ENCODE measurements at regions not wholly inside any gene's neighbourhood (a gene's known extent, or its start where the extent isn't known, plus 50 kb on each side); places are given as distances from the start of the nearest gene placed in this dataset.
"Not testable (repeated sequence)": the region's sequence is repeated elsewhere in the genome, so short reads cannot be mapped to it uniquely, and the experiment has no call there.

DNA sequence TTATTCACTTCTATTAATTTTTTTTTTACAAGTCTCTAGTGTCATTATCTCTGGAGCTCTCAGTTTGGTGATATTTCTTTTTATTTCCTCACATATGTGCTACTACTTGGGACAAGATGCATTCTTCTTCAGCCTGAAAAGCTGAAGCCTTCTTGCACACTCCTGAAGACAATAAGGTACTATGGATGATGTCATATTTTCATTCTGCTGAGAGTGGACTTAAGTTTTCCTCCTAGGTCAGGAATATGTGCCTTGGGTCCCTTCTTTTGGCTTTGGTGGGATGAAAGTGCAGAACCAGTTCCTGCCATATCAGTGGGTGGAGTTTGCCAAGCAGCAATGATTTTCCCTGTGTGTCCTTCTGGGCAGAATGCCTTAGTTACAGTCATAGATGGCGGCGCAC is 188.7 kb upstream of the EYA4 start:
- no peak for DNase-seq (ENCODE audit: low spot score)

DNA sequence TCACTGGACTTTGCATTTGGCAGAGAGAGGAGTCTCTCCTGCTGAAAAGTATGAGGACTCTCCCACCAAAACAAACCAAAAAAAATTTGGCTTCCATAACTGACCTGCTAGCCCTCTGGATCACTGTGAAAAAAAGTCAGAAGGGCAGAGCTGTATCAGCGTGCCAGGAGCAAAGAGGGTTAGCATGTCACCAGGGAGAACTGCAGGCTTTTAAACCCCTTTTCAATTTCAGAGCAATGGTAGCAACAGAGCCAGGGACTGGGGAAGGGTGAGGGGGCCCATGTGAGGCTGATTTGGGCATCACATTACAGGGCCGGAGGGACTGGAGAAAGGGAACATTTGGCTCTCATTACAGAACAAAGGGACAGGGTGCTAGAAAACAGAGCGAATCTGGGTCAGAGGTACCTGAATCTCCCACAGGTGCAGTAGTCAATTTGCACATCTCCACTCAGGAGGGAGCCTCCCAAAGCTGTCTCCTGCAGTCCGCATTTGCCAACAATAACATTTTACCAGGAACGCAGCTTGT is 185.7 kb upstream of the EYA4 start:
- DNase-seq (ENCODE audit: low spot score): no peak

DNA sequence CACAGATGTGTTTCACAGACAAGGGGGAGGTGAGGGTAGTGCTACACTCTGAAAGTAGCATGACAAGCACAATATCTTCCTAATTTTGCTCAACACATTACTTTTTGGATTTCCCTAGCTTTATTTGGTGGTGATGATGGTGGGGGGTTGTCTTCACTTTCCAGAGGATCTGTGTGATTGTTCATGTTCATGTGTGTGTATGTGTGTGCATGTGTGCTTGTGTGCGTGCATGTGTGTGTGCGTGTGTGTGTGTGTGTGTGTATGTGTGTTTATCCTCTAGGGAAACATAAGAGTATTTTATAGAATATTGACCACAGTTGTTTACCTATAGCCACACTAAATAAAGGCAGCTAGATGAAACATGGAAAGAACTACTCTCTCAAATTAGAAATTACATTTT is 183.8 kb upstream of the EYA4 start:
- no peak for DNase-seq (ENCODE audit: low spot score)

DNA sequence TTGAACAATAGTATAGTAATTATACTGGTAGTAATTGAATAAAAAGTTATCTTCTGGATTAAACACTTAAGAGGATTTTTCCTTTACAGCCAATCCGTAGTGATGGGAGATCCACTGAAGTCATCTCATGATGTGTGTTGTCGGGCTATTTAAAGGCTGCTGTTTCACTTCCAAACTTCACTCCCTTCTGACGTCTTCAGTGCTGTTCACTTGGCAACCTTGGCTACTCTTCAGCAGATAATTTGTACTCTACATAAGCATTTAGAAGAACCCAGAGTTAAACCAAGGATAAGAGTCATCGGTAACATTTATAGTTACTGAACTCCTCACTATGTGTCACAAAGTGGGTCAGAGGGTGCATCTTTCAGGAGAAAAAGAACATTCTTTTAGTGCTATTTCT is 179.1 kb upstream of the EYA4 start:
- no peak for DNase-seq (ENCODE audit: low spot score)

DNA sequence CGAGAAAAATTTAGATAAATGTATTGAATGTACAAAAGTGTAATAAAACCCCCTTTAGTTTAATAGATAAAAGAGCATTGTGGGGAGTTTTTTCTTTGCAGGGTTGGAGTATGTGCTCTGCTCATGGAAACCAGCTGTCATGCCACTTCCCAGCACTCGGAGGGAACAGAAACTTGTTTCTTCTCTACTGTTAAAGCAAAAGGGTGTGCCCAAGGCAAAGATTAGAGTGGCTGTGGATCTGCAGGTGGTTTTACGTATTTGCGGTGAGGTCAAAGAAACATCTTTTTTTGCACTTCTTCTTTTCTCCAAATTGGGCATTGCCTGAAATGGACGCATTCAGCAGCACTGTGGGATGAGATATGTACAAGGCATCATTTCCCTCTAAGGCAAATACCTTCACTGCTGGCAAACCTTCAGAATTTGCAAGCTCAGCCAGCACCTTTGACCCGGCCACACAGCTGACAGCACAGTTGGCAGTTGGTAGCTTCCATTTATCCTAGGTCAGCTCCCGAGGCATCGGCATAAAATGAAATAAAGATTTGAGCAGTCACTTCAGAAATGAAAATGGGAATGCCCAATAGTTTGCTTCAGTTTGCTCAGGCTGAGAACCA is 178.4 kb upstream of the EYA4 start:
- no peak for DNase-seq (ENCODE audit: low spot score)

DNA sequence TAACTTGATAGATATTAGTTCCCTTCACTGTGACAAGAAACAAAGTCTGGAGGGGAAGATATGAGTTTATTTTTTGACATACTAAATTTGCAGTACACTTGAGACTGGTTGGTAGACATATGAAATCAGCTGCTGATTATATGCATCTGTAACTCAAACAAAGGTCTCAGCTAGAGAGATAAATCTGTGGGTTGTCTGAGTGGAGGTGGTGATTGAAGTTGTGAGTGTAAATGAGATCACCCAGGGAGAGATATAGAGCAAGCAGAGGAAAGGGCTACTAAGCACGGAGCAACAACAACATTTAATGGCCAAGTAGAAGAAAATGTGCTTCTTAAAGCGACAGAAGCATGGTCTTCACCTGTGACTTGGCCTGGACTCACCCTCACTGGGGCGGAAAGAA is 173.2 kb upstream of the EYA4 start:
- DNase-seq (ENCODE audit: low spot score): no peak

DNA sequence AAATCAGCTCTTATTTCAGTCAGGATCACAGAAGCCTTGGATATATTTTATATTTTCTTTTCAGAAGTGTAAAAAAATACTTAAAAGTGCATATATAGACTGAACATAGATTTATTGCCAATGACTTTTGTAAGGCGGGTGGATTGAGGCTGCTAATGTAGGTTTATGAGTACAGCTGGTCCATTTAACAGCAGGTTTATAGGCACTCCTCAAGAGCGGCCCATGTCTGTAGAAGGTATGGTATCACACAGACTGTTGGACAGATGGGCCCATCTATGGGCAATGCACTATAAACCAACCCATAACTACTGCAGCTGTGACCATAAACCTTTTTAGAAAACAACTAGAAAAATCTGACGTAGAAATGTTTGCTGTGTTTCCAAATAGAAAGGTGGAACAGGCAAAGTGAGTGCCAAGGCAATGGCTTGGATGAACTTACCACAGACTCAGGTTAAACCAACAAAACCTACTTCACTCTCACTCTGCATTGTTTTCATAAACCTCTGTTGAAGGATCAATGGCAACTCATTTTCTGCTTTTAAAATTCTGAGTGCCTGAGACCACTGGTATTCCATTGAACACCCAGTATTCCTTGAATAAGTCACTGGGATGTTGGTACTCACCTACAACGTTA is 170.6 kb upstream of the EYA4 start:
- no peak for DNase-seq (ENCODE audit: low spot score)

DNA sequence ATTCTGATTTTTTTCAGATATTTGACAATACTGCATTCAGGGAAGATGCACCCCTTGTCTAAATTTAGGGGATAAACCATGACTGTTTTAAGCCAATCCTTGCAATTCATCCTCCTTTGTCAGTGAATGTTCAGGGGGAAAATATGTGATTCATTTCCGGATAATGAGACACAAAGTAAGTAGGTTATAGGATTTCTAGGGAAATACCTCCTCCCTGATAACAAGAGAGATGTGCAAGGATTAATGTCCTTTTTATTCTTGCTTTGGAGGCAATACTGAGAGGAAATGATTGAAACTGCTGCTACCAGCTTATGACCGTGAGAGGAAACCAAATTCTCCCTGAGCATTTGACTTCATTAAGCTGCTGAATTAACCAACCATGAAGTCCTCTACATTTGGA is 161.3 kb upstream of the EYA4 start:
- no peak for DNase-seq (ENCODE audit: low spot score)

DNA sequence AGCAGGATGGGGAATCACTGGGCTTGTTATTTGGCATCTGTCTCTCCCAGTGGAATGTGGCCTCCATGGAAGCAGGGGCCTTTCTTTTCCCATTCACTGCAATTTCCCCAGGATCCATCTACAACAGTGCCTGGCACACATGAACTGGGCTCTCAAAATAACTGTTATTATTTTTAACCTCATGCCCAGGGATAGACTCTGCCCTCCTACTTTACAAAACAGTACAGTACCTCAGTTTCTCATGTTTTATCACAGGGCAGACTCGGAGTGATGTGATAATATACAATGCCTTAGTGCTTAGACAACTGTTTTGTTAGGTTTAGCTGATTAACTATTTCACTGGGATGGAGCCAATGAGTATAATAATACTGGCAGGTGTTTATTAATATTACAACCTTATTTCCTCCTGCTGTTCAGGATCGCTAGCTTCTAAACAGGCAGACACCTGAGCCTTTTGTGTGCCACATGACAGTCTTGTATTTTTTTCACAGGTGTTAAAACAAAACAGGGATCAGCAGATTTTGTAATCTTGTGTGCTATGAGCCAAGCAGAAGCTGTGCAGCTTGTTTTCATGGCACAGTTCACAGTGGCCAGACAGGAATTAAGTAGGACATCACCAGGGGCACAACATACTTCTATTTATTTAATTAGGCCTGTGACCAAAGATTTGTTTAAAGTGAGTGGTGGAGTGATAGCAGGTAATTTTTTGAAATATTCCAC is 157.7 kb upstream of the EYA4 start:
- DNase-seq (ENCODE audit: low spot score): no peak

DNA sequence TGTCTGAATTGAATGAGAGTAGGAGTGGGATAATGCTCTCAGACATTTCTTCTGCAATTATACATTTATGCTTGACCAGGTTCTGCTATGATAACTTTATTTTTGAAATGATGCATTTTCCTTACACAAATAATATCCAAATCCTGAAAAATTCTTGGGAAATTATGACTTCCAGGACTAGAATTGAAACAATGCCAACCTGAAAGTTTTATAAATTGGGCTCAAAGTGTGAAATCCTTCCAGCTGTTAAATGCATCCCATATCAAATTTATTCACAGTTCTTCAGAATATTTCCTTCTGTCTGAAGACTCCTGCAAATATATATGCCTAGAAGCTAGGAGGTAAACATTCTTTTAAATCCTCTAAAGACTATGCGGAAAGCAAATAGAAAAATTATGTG is 155.7 kb upstream of the EYA4 start:
- DNase-seq (ENCODE audit: low spot score): no peak

DNA sequence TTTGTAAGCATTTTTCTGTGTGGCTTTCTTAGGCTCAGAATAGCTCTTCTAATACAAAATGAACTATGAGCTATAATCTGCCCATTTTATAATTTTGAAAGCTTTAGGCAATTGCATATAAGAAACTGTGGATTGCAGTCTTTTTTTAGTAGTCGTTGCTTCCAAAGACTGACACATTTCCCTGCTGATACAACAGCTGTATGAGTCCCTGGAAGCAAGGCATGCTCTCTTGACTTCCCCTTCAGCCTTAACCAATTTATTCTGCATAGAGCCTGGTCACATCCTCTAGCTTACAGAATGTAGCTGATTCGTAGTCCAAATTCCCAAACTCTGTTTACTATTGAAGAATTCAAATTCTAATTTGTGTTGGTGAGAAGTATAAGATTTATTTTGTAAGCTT is 155.3 kb upstream of the EYA4 start:
- DNase-seq (ENCODE audit: low spot score): no peak

DNA sequence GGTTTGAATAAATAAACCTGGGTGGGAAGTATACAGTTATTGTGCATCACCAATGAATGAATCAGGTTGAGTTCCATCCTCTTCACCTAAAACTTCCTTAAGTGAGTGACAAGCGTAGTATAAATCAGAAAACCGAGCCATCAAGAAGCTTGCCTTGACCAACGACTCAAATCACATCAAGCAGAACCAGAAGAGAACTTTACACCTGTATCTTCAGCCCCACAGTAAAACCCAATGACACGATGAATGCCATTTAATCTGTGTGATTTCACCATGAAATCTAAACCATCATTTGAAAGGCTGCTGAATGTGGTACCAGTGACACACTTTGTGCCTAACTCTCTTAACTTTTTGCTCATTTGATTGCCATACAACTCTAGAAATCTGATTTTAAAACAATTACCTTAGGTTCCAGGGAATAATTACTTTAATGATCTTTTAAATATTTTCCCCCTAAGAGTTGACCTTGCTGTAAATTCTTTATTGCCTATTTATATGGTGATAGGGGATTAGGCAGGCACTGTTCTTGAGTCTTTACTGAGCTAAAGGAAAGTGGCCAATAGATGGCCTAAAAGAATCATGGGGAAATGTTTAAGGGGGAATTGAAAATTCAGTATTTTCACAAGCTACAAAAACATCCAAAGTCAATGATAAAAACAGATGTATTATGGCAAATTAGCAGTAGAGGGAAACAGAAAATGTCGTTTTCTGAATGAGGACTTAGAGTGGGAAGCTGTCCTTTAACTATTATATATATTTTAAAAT is 152.0 kb upstream of the EYA4 start:
- DNase-seq (ENCODE audit: low spot score): no peak

DNA sequence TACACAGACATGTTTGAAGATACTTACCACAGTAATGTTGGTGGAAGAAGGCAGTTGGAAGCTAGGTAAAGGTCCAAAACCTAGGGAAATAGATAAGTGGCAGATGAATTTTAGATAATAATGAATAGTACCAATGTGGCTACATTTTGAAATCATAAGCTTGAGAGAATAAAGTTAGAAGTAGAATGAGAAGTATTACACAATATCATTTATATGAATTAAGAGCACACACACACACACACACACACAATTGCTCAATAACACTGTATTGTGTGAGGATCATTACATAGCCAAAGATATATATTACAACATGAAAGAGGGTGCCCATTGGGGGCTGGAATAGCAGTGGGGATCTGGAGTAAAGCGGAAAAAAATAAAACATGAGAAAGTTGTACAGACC is 149.0 kb upstream of the EYA4 start:
- DNase-seq (ENCODE audit: low spot score): no peak

DNA sequence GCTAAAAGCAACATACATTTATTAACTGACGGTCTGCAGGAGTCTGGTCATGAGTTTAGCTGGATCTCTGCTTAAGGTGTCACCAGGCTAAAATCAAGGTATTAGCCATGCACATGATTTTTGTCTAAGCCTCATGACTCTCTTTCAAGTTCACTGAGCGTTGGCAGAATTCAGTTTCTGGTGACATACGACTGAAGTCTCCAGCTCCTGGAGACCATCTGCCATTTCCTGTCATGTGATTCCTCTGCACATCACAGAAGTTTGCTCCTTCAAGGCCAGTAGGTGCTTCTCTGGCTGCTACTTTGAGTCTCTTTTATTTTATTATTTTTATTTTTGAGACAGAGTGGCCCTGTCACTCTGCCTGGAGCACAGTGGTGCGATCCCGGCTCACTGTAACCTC is 148.4 kb upstream of the EYA4 start:
- no peak for DNase-seq (ENCODE audit: low spot score)

DNA sequence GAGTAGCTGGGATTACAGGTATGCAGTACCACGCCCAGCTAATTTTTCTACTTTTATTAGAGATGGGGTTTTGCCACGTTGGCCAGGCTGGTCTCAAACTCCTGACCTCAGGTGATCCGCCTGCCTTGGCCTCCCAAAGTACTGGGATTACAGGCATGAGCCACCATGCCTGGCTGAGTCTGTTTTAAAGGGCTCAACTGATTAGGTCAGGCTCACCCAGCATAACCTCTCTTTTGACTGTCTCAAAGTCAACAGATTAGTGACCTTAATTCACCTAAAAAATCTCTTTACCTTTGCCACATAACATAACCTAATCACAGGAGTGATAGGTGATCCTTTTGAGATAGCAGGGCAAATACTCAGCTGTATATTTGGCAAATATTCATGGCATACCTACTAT is 147.9 kb upstream of the EYA4 start:
- DNase-seq (ENCODE audit: low spot score): not testable (repeated sequence)

DNA sequence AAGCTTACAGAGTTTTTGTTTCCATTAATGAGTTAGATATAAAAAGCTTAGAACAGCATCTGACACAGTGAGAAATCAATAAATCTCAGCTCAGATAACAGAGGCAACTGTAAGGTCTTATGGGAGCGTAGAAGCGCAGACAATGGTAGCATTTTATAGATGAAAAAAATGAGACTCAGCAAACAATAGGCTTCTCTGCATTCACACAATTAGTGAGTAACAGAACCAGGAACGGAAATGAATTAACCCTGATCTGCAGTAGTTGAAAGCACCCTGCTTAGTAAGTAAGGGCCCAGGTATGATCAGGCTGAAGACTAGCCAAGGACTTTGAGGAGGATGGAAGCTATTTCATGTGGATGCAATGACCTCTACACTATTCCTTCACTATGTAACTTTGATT is 147.2 kb upstream of the EYA4 start:
- no peak for DNase-seq (ENCODE audit: low spot score)

DNA sequence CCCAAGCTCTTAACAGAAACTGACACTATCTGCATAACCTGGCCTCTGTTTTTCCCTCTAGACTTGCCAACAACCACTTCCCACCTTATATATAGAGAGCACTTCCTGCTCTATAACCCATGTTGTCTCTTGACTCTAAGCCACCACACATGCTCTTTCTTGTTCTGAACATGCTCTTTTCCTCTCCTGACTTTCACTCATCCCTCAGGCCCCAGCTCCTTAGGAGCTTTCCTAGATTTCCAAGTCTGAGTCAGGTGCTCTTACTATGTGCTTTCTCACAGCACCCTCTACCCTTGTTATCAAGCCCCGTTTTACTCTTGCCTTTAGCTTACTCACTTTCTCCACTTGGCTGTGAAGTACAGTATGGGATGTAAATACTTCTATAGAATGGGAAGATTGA is 143.9 kb upstream of the EYA4 start:
- DNase-seq (ENCODE audit: low spot score): no peak

DNA sequence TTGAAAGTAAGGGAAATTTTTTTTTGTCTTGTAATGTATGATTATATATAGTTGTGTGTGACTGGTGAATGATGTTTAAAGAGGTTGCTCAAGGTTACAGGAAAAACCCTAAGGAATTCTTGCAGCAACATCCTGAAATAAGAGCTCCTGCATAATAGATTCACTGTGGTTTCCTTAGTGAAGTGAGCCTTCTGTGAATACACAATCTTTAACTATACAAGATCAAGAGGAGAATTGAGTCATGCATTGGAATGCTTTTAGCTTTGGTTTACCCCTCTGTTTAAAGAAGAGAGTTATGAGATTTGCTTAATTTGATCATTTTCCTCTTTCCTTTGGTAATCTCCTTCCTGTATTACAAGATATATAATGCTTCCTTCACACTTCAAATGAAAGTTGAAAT is 141.6 kb upstream of the EYA4 start:
- no peak for DNase-seq (ENCODE audit: low spot score)

DNA sequence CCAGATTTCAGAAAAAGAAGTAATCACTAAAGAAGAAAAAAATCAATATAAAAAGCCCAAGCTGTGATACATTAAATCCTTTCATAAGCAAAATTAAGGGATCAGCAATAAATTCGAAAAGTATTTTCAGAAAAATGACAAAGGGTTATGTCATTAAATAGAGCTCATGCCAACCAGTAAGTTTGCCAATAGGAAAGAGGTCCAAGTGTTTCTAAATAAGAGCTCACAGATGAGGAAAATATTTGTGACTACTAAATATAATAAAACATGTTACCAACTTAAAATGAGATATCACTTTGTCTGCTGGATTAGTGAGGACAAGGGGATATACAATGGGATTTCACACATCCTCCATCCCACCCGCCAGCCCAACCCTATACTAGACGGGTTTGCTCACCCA is 140.3 kb upstream of the EYA4 start:
- no peak for DNase-seq (ENCODE audit: low spot score)

DNA sequence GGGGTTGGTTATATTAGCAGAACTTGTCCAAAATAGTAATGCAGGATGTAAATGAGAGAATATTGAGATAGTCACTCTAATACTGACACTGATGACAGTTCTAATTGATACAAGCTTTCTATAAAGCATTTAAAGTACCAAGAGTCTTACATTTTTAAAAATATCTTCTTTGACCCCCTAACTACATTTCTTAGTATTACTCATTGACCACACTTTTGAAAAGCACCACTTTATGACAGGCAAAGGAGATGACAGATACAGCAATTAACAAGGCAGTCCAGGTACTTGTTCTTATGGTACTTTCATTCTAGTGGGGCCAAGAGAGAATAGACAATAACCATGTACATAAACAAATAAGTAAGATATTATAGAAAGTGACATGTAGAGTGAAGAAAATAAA is 139.4 kb upstream of the EYA4 start:
- no peak for DNase-seq (ENCODE audit: low spot score)

DNA sequence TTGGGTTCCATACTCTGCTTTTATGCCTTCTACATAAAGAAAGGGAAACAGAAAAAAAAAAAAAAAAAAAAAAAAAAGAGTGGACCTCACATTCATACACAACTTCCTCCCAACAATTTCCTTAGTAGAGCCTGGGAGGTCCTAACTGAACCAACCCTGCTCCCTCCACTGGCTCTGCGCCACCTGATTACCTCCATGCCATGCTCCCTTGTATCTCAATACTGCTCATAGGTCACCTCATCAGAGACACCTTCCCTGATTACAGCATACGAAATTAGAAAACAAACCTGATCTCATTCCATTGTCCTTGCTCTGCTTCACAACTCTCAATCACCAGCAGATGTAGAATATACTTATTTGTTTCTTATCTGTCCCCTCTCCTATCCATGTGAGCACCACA is 134.2 kb upstream of the EYA4 start:
- no peak for DNase-seq (ENCODE audit: low spot score)

DNA sequence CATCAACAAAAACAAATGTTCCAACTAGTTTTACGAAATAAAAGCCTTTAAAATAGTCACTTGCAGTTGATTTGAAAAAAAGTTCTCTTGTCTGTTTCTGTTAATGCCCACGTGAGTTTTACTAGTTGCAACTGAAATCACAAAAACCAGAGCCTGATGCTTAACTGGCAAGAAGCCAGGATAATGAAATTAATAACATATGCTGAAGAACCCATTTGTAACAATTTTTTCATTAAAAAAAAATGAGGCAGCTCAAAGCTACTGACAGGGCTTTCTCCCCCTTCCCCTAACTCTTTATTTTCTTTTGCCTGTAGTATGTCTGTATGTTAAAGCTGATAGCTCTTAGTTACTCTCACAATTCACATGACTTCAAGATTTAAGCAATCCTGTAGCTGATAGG is 132.7 kb upstream of the EYA4 start:
- DNase-seq (ENCODE audit: low spot score): no peak

DNA sequence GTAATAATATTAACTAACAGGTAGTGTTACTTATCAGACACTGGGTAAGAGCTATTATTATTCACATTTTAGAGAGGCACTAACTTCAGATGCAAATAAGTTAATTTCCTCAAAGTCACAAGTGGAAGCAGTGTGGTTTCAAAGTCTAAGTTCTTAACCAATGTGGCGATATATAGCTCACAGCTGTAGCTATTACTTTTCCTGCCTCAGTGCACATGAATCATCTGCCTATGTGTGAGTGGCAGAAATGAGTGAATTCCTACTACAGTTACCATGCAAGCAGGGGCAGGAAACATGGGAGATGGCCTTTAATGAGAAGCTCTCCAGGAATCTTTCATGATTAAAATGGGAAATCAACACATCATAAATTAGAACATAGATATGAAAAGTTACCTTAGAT is 126.2 kb upstream of the EYA4 start:
- no peak for DNase-seq (ENCODE audit: low spot score)

Data from hematopoietic multipotent progenitor cell treated with erythropoietin and hydrocortisone succinate and interleukin-3 and kit ligand, for 15 days (in vitro differentiated cells).